CD14-positive monocyte (primary cell): ENCODE measurements at regions not wholly inside any gene's neighbourhood (a gene's known extent, or its start where the extent isn't known, plus 50 kb on each side); places are given as distances from the start of the nearest gene placed in this dataset.
A peak's percentile ranks its signal among the peaks of the same experiment; 100 is the strongest.

ENCODE experiments used
- DNase-seq, 3 donors: peaks; one replicate each; pipeline ENCODE4 v3.0.0-alpha.2; 2011 to 2022
- H2AFZ ChIP-seq: 2 replicates; pipeline ENCODE4 v1.6.0; 2012; ENCODE audit warnings: mild to moderate bottlenecking, low read depth, low read length, inconsistent platforms; ENCODE audit not compliant: insufficient read depth, poor library complexity, severe bottlenecking
- H3K27ac ChIP-seq, 2 donors: 1 replicate in 1 of 2; 2 replicates in 1 of 2; pipeline ENCODE4 v1.5.1; 2012 to 2013; ENCODE audit warnings: low read length in 2 of 2, control low read depth in 1 of 2, inconsistent platforms in 1 of 2, low read depth in 1 of 2, mild to moderate bottlenecking in 1 of 2
- H3K27me3 ChIP-seq, 2 donors: one replicate each; pipeline versions ENCODE4 v1.6.0 to v1.6.1; 2011 to 2013; ENCODE audit warnings: low read length in 2 of 2; ENCODE audit not compliant: control insufficient read depth in 2 of 2, insufficient read depth in 2 of 2
- H3K36me3 ChIP-seq, 2 donors: replicated peaks in 1 of 2; 1 replicate in 1 of 2; 2 replicates in 1 of 2; pipeline versions ENCODE4 v1.5.1 to v1.6.1; 2012 to 2013; ENCODE audit warnings: low read length in 2 of 2, control low read depth in 1 of 2, inconsistent platforms in 1 of 2, mild to moderate bottlenecking in 1 of 2; ENCODE audit not compliant: insufficient read depth in 2 of 2, control insufficient read depth in 1 of 2
- H3K4me1 ChIP-seq, 2 donors: 1 replicate in 1 of 2; 2 replicates in 1 of 2; pipeline versions ENCODE4 v1.5.1 to v1.6.1; 2012 to 2013; ENCODE audit warnings: low read length in 2 of 2, control low read depth in 1 of 2, inconsistent platforms in 1 of 2, mild to moderate bottlenecking in 1 of 2, moderate library complexity in 1 of 2; ENCODE audit not compliant: insufficient read depth in 2 of 2, control insufficient read depth in 1 of 2
- H3K4me2 ChIP-seq: replicated peaks from 2 replicates; pipeline ENCODE3; 2012; ENCODE audit warnings: low read length, moderate library complexity, mild to moderate bottlenecking; ENCODE audit not compliant: poor library complexity, severe bottlenecking; ENCODE audit errors: extremely low read depth
- H3K4me3 ChIP-seq, 3 experiments: fragments of 200-600 bp in 1 of 3; sonication (generic) in 1 of 3; replicated peaks in 1 of 3; 1 replicate in 2 of 3; 2 replicates in 1 of 3; pipeline ENCODE4 v1.5.1; 2011 to 2013; ENCODE audit warnings: low read length in 3 of 3, mild to moderate bottlenecking in 3 of 3, control low read depth in 2 of 3, low read depth in 2 of 3, inconsistent platforms in 1 of 3, moderate library complexity in 1 of 3
- H3K79me2 ChIP-seq: 2 replicates; pipeline ENCODE4 v1.6.0; 2012; ENCODE audit warnings: mild to moderate bottlenecking, control low read depth, inconsistent platforms, low read length, moderate library complexity; ENCODE audit not compliant: insufficient read depth
- H3K9ac ChIP-seq: 2 replicates; pipeline ENCODE4 v1.6.0; 2017; ENCODE audit warnings: low read length, mild to moderate bottlenecking; ENCODE audit not compliant: insufficient read depth, poor library complexity, severe bottlenecking
- H3K9me3 ChIP-seq, 2 donors: replicated peaks in 1 of 2; 1 replicate in 1 of 2; 2 replicates in 1 of 2; pipeline versions ENCODE4 v1.5.1 to v1.6.1; 2012 to 2013; ENCODE audit warnings: low read length in 2 of 2, control low read depth in 1 of 2; ENCODE audit not compliant: control insufficient read depth in 1 of 2, insufficient read depth in 1 of 2
- H4K20me1 ChIP-seq: 2 replicates; pipeline ENCODE4 v1.6.0; 2012; ENCODE audit warnings: mild to moderate bottlenecking, low read length, control low read depth, moderate library complexity; ENCODE audit not compliant: insufficient read depth
- H3K27ac Mint-ChIP-seq, 7 donors: one replicate each; pipeline ENCODE4 v1.8.0; 2020; ENCODE audit warnings: mild to moderate bottlenecking in 7 of 7, mixed read lengths in 7 of 7, moderate library complexity in 6 of 7, inconsistent platforms in 2 of 7
- H3K27me3 Mint-ChIP-seq, 3 donors: one replicate each; pipeline ENCODE4 v1.8.0; 2021 to 2022; ENCODE audit warnings: low read depth in 3 of 3, mild to moderate bottlenecking in 3 of 3, mixed read lengths in 3 of 3, moderate library complexity in 3 of 3, inconsistent platforms in 1 of 3
- H3K36me3 Mint-ChIP-seq, 2 donors: one replicate each; pipeline ENCODE4 v1.8.0; 2020; ENCODE audit warnings: mixed read lengths in 2 of 2, inconsistent platforms in 1 of 2, mild to moderate bottlenecking in 1 of 2
- H3K4me1 Mint-ChIP-seq: one replicate; pipeline ENCODE4 v1.8.0; 2020; ENCODE audit warnings: mild to moderate bottlenecking, mixed read lengths
- H3K4me3 Mint-ChIP-seq, 2 donors: one replicate each; pipeline ENCODE4 v1.8.0; 2020; ENCODE audit warnings: mild to moderate bottlenecking in 2 of 2, mixed read lengths in 2 of 2, moderate library complexity in 1 of 2
- H3K9me3 Mint-ChIP-seq, 7 donors: one replicate each; pipeline ENCODE4 v1.8.0; 2020 to 2022; ENCODE audit warnings: mixed read lengths in 7 of 7, mild to moderate bottlenecking in 6 of 7, moderate library complexity in 6 of 7, inconsistent platforms in 2 of 7
- CTCF ChIP-seq: fragments of 200-600 bp; IDR thresholded peaks from one replicate; pipeline ENCODE4 v1.8.0; 2022; ENCODE audit warnings: antibody characterized with exemption, mild to moderate bottlenecking
- WGBS: methylation state at CpG from one replicate; pipeline ENCODE4 v1.1.5; 2013; ENCODE audit warnings: missing lambda C conversion rate; ENCODE audit not compliant: insufficient coverage; 5-methylcytosine and 5-hydroxymethylcytosine counted together
- intact Hi-C, 2 donors: fragments of 100-400 bp; cut with micrococcal nuclease; formaldehyde crosslinking; loops; one replicate each; pipeline versions ENCODE4 v1.15.0 to v1.15.1; 2023

GRCh38 chr15:96053031-96053780, 277.3 kb upstream of the NR2F2 start:
- peak overlapping the region; percentile 70 to 80 for H3K4me3 Mint-ChIP-seq
- peaks cover 0 to 2% of the 10 kb centered on the region in 2 donors for H3K36me3 Mint-ChIP-seq
- Histone ChIP-seq H3K4me3 (peak overlapping the region in 2 of 3 experiments; percentile 8 to 64), H2AFZ (peak overlapping the region; percentile 69), H3K9me3 (peaks cover 0 to 13% of the 10 kb centered on the region in 2 donors), H3K79me2 (no peaks in the 10 kb centered on the region), H3K9ac (peak overlapping the region; percentile 2), H3K4me2 (peak overlapping the region; percentile 70), H3K27me3 (peaks cover 41 to 51% of the 10 kb centered on the region in 2 donors), H3K36me3 (no peaks in the 10 kb centered on the region), H4K20me1 (no peaks in the 10 kb centered on the region), H3K4me1 (peaks cover 16 to 26% of the 10 kb centered on the region in 2 donors), H3K27ac (no peak overlapping the region)
- DNase-seq = peak in 1 of 3 donors; percentile 7
- H3K9me3 Mint-ChIP-seq = peaks cover 0 to 31% (median 7%) of the 10 kb centered on the region in 7 donors
- H3K27ac Mint-ChIP-seq = peak overlapping the region in 1 of 7 donors; percentile 76
- 1% methylated on average over 22 of the region's 36 CpGs for WGBS
- peaks cover 23 to 57% (median 36%) of the 10 kb centered on the region in 3 donors for H3K27me3 Mint-ChIP-seq
- peaks cover 32% of the 10 kb centered on the region for H3K4me1 Mint-ChIP-seq
- TF ChIP-seq CTCF = no peak
- intact Hi-C loops = no loop called here

GRCh38 chr15:96053781-96054428, 276.6 kb upstream of the NR2F2 start:
- H3K9ac ChIP-seq = peak overlapping the region; percentile 2
- intact Hi-C loops = no loop called here
- H3K79me2 ChIP-seq = no peaks in the 10 kb centered on the region
- 11% methylated on average over 4 of the region's 14 CpGs for WGBS
- peaks cover 0 to 2% of the 10 kb centered on the region in 2 donors for H3K36me3 Mint-ChIP-seq
- peaks cover 23 to 57% (median 36%) of the 10 kb centered on the region in 3 donors for H3K27me3 Mint-ChIP-seq
- peak overlapping the region; percentile 69 for H2AFZ ChIP-seq
- H4K20me1 ChIP-seq = no peaks in the 10 kb centered on the region
- peaks cover 0 to 13% of the 10 kb centered on the region in 2 donors for H3K9me3 ChIP-seq
- H3K27me3 ChIP-seq = peaks cover 40 to 51% of the 10 kb centered on the region in 2 donors
- peaks cover 0 to 31% (median 7%) of the 10 kb centered on the region in 7 donors for H3K9me3 Mint-ChIP-seq
- H3K36me3 ChIP-seq = no peaks in the 10 kb centered on the region
- H3K4me3 ChIP-seq = peak overlapping the region in 2 of 3 experiments; percentile 8 to 64
- H3K4me1 ChIP-seq = peaks cover 23 to 33% of the 10 kb centered on the region in 2 donors
- peaks cover 39% of the 10 kb centered on the region for H3K4me1 Mint-ChIP-seq
- peak overlapping the region; percentile 67 to 80 for H3K4me3 Mint-ChIP-seq
- H3K27ac Mint-ChIP-seq = no peak overlapping the region
- no peak for DNase-seq
- TF ChIP-seq CTCF = no peak
- no peak overlapping the region for H3K27ac ChIP-seq
- H3K4me2 ChIP-seq = peak overlapping the region; percentile 70
